ENCODE measurements at regions not wholly inside any gene's neighbourhood (a gene's known extent, or its start where the extent isn't known, plus 50 kb on each side); places are given as distances from the start of the nearest gene placed in this dataset.

DNA sequence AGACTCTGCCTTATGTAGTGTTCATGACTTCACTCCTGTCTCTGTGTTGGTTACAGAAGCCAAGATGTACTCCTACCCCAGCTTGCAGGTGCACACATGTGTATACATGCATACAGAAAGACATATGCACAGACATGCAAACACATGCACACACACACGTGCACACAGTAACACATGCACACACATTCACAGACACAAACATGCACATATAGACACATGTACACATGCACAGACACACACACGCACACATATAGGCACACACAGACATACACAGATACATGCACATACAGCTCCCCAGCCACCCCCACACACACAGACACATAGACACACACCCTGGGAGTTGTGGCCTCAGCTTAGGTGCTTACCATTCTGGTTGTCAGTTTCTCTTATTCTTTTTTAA is 362.6 kb upstream of the C1orf174 start:
- TF ChIP-seq, protein P1, sequence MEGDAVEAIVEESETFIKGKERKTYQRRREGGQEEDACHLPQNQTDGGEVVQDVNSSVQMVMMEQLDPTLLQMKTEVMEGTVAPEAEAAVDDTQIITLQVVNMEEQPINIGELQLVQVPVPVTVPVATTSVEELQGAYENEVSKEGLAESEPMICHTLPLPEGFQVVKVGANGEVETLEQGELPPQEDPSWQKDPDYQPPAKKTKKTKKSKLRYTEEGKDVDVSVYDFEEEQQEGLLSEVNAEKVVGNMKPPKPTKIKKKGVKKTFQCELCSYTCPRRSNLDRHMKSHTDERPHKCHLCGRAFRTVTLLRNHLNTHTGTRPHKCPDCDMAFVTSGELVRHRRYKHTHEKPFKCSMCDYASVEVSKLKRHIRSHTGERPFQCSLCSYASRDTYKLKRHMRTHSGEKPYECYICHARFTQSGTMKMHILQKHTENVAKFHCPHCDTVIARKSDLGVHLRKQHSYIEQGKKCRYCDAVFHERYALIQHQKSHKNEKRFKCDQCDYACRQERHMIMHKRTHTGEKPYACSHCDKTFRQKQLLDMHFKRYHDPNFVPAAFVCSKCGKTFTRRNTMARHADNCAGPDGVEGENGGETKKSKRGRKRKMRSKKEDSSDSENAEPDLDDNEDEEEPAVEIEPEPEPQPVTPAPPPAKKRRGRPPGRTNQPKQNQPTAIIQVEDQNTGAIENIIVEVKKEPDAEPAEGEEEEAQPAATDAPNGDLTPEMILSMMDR (IDR thresholded peaks at IDR 0.05), result no peak
- no peak for TF ChIP-seq POLR2A (IDR thresholded peaks at IDR 0.05; ENCODE audit: low read depth)
